GM12873 (cell line): ENCODE measurements at regions not wholly inside any gene's neighbourhood (a gene's known extent, or its start where the extent isn't known, plus 50 kb on each side); places are given as distances from the start of the nearest gene placed in this dataset.

Experiments
- TF ChIP-seq, protein P1 (sequence below): IDR thresholded peaks from 2 replicates; pipeline ENCODE4 v1.5.1; 2012; ENCODE audit warnings: low read depth, mild to moderate bottlenecking, moderate library complexity, low read length, control low read depth; ENCODE audit not compliant: insufficient read depth; ENCODE audit errors: missing control alignments

DNA sequence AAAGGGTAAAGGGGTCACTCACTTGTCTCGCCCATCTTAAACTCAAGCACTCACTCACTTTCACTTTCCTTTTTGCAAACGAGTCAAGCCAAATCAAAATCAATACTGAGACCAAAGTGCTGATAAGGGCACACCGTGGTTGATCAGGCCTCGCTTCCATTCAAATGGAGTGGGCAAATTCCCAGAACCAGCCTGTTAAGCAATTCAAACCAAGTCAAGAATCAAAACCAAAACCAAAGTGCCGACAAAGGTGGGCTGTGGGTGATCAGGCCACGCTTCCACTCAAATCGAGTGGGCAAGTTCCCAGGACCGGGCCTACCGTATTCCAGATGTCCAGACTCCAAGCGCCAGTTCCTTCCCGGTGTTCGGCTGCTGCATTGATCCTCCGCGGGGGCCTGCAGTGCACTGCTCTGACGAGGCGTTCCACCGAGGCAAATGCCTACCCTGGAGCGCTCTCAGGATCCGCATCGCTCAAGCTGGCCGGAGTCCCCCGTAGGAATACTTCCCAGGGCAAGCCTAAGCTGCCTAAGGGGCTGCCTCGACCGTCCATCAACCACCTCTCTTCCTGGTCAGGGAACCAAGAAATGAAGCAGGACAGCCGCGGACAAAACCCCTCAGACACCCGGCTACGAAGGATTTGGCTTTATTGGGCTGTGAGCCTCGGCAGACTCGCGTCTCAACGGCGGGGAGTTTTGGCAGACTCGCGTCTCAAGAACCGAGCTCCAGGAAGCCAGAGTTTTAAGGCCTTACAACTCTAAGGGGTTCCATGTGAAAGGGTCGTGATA, 89.9 kb upstream of the SLC1A4 start:
- TF ChIP-seq, protein P1, sequence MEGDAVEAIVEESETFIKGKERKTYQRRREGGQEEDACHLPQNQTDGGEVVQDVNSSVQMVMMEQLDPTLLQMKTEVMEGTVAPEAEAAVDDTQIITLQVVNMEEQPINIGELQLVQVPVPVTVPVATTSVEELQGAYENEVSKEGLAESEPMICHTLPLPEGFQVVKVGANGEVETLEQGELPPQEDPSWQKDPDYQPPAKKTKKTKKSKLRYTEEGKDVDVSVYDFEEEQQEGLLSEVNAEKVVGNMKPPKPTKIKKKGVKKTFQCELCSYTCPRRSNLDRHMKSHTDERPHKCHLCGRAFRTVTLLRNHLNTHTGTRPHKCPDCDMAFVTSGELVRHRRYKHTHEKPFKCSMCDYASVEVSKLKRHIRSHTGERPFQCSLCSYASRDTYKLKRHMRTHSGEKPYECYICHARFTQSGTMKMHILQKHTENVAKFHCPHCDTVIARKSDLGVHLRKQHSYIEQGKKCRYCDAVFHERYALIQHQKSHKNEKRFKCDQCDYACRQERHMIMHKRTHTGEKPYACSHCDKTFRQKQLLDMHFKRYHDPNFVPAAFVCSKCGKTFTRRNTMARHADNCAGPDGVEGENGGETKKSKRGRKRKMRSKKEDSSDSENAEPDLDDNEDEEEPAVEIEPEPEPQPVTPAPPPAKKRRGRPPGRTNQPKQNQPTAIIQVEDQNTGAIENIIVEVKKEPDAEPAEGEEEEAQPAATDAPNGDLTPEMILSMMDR: no peak

DNA sequence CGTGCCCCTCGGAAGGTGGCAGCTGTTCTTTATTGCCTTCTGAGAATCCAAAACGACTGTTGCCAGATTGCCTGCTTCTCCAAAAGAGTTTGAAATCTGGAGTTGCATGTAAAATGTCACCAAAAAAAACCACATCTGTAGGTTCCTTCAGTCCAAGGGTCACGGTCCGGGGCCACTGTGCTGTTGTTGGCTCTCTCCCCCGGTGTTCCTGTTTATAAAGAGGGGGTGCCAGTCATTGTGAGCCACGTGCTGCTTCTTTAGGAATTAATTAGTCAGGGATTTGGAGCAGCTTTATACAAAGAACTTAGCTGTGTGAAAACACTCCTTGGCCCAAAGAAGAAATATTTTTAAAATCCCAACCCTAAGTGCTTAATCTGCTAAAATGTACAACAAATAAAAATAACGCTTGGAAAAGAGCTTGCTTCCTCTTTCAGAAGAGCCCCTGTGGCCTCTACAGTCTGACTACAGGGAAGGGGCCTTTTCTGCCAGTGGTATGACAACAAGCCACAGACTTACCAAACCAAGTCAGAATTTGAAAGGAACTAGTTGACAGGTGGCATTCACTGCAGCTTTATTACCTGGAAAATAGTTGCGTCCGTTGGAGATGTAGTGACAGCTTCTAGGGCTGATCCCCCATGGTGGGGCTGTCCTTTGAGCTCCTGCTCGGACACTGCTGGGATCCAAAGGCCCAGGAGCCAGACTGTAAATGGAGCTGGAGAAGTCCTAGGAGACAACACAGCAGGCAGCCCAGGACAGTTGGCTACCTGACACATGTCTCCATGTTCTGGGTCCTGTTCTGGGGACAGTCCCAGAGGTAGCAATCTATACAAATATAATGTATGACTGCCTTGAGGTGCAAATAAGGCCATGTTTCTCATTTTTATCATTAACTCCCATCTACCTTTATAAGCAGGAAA, 84.5 kb upstream of the SLC1A4 start:
- TF ChIP-seq, protein P1: no peak

DNA sequence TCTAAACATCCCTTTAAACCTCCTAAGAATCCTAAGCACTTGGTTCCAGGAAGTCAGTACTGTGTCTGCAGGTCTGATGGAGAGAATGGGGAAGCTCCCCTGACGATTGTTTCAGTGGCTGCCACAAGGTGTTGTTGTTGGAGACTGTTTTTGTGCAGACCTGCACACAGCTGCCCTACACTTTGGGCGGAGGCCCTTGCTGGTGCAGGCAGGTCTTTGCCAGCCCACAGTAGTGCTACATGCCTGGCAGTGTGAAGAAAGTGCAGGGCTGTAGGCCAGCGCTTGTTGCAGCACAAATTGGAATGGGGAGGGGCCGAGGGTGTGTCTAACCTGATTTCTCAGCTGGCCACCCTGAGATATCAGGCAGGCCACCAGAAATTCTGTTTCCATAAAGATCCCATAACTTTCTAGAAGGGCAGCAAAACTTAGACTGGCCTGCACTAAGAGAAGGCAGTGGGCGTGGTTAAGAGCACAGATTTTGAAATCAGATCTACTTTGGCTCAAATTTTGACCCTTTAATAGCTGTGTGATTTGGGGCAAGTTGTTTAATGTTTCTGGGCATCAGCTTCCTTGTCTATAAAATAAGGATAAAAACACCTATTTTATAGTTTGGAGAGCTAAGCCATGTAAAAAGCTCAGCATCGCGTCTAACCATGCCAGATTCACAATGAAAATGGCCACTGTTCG, 83.7 kb upstream of the SLC1A4 start:
- TF ChIP-seq, protein P1: peak; percentile 18

DNA sequence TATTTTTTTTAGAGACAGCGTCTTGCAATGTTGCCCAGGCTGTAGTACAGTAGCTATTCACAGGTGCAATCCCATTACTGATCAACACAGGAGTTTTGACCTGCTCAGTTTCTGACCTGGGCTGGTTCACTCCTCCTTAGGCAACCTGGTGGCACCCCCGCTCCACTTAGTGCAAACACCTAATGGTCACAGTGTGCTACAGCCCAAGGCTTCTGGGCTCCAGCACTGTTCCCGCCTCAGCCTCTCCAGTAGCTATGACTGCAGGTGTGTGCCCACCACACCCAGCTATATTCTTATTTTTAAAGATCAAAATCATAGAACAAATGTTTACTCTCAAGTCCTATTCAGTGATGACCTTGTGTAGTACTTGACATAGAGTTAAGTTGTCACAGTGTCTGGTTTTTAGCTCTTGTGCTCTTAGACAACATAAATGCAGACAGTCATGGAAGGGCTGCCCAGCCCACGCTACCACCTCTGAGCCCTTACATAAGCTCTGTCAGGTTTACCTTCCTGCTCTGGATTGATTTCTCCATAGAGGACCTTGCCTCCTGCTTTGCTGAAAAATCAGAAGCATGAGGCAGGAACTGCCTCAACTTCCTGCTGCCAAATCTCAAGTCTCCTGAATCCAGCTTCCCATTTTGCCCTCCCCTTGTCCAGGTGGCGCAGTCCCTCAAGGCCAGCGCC, 82.2 kb upstream of the SLC1A4 start:
- TF ChIP-seq, protein P1: no peak

DNA sequence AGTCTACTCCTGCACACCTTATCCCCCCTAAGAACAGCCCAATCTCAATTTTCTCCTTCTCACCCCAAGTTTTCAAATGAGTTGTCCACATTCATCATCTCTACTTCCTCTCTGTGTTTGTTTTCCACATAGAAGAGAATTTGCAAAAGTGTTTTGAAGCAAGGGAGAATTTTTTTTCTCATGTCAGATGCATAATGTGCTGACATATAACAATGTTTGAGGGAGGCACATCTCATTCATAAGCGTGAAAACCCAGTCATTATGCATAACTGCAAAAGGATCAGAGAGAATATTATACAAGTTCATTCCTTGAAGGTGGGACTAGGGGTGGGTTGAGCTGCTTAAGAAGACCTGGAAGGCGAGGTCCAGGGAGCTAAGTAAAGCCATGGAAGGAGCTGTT, 80.8 kb upstream of the SLC1A4 start:
- TF ChIP-seq, protein P1: no peak

DNA sequence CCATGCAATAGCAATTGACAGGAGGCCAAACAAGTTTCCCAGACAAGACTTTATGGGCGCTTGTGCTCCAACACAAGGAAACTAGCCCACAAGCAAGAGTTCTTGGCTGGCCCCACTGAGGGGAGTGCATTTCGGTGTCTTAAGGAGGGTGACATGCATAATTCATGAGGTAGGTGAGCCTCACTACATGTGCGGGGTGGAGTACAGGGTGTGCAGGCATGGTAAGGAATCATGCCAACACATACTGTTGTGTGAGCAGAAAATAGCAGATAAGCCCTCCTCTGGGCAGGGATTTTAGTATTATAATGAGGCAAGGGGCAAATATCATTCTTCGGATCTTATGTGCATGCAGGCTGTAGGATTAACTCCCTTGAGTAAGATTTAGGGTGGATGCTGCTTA, 78.7 kb upstream of the SLC1A4 start:
- TF ChIP-seq, protein P1: no peak
